HL-60 (cell line): ENCODE measurements at regions not wholly inside any gene's neighbourhood (a gene's known extent, or its start where the extent isn't known, plus 50 kb on each side); places are given as distances from the start of the nearest gene placed in this dataset.

Experiments
- GABPA ChIP-seq: IDR thresholded peaks from 2 replicates; pipeline ENCODE4 v1.6.1; 2012; ENCODE audit warnings: low read depth
- POLR2AphosphoS5 ChIP-seq: IDR thresholded peaks from 2 replicates; pipeline ENCODE4 v1.6.1; 2012; ENCODE audit warnings: low read depth
- TF ChIP-seq, protein P1 (sequence below): IDR thresholded peaks from one replicate; pipeline ENCODE4 v1.5.1; 2011; ENCODE audit warnings: low read length, control low read depth, inconsistent platforms; ENCODE audit not compliant: insufficient read depth

DNA sequence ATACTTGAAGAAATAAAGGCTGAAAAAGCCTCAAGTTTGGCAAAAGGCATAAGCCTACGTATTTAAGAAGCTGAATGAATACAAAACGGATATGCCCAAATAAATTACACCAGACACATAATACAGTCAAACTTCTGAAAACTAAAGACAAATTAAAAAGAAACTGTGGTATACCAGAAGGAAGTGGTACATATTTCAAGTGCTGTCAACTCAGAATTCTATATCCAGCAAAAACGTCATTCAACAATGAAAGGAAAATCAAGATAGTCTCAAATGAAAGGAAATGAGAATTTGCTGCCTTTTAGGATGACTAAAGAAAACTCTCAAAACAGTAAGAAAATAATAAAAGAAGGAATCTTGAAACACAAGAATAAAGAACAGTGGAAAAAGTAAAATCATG, 69.5 kb downstream of the POLR1D start:
- TF ChIP-seq, protein P1, sequence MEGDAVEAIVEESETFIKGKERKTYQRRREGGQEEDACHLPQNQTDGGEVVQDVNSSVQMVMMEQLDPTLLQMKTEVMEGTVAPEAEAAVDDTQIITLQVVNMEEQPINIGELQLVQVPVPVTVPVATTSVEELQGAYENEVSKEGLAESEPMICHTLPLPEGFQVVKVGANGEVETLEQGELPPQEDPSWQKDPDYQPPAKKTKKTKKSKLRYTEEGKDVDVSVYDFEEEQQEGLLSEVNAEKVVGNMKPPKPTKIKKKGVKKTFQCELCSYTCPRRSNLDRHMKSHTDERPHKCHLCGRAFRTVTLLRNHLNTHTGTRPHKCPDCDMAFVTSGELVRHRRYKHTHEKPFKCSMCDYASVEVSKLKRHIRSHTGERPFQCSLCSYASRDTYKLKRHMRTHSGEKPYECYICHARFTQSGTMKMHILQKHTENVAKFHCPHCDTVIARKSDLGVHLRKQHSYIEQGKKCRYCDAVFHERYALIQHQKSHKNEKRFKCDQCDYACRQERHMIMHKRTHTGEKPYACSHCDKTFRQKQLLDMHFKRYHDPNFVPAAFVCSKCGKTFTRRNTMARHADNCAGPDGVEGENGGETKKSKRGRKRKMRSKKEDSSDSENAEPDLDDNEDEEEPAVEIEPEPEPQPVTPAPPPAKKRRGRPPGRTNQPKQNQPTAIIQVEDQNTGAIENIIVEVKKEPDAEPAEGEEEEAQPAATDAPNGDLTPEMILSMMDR = no peak
- TF ChIP-seq POLR2AphosphoS5 = no peak
- TF ChIP-seq GABPA = no peak
